Activated CD4-positive, alpha-beta T cell treated with anti-CD3 and anti-CD28 coated beads, Interleukin-2, Interleukin-4, amounts not matched to agents 100 ng/mL and 50 ng/mL, durations not matched to agents 16 hours and 8 hours (primary cell): ENCODE measurements at regions not wholly inside any gene's neighbourhood (a gene's known extent, or its start where the extent isn't known, plus 50 kb on each side); places are given as distances from the start of the nearest gene placed in this dataset.
"Not testable (repeated sequence)": the region's sequence is repeated elsewhere in the genome, so short reads cannot be mapped to it uniquely, and the experiment has no call there.

Experiments used
- DNase-seq: peaks from one replicate; pipeline ENCODE4 v3.0.0-alpha.2; 2020; ENCODE audit warnings: low spot score

GRCh38 chr2:183623227-183623626 lies 499.0 kb downstream of the NUP35 start:
- DNase-seq: no peak

GRCh38 chr2:183630964-183631363 lies 506.7 kb downstream of the NUP35 start:
- no peak for DNase-seq

- DNase-seq: no peak
These were observed 531.9 kb downstream of the NUP35 start for GRCh38 chr2:183656121-183656520.

GRCh38 chr2:183665425-183665824 lies 541.2 kb downstream of the NUP35 start:
- DNase-seq: no peak

- no peak for DNase-seq
These were observed 541.8 kb downstream of the NUP35 start for GRCh38 chr2:183666031-183666430.

GRCh38 chr2:183671233-183671632 lies 547.0 kb downstream of the NUP35 start:
- DNase-seq: no peak

- DNase-seq: no peak
These were observed 554.7 kb downstream of the NUP35 start for GRCh38 chr2:183678908-183679307.

GRCh38 chr2:183680573-183680972 lies 556.3 kb downstream of the NUP35 start:
- no peak for DNase-seq

- DNase-seq: no peak
These were observed 560.4 kb downstream of the NUP35 start for GRCh38 chr2:183684686-183685085.

- no peak for DNase-seq
These were observed 571.8 kb downstream of the NUP35 start for GRCh38 chr2:183696028-183696427.

GRCh38 chr2:183709829-183710228 lies 585.6 kb downstream of the NUP35 start:
- no peak for DNase-seq

- DNase-seq: no peak
These were observed 594.0 kb downstream of the NUP35 start for GRCh38 chr2:183718246-183718645.

GRCh38 chr2:183723278-183723677 lies 599.0 kb downstream of the NUP35 start:
- no peak for DNase-seq

- no peak for DNase-seq
These were observed 605.1 kb downstream of the NUP35 start for GRCh38 chr2:183729380-183729779.

- DNase-seq: no peak
These were observed 616.0 kb downstream of the NUP35 start for GRCh38 chr2:183740241-183740640.

- DNase-seq: no peak
These were observed 628.3 kb downstream of the NUP35 start for GRCh38 chr2:183752571-183752970.

GRCh38 chr2:183759033-183759432 lies 634.8 kb downstream of the NUP35 start:
- no peak for DNase-seq

- no peak for DNase-seq
These were observed 649.5 kb downstream of the NUP35 start for GRCh38 chr2:183773775-183774174.

GRCh38 chr2:183780072-183780471 lies 655.8 kb downstream of the NUP35 start:
- no peak for DNase-seq

- DNase-seq: no peak
These were observed 658.2 kb downstream of the NUP35 start for GRCh38 chr2:183782436-183782835.

GRCh38 chr2:183788796-183789195 lies 664.6 kb downstream of the NUP35 start:
- not testable (repeated sequence) for DNase-seq

- not testable (repeated sequence) for DNase-seq
These were observed 668.1 kb downstream of the NUP35 start for GRCh38 chr2:183792165-183792924.

GRCh38 chr2:183798535-183798934 lies 674.3 kb downstream of the NUP35 start:
- DNase-seq: no peak

GRCh38 chr2:183799761-183800160 lies 675.5 kb downstream of the NUP35 start:
- DNase-seq: no peak
